K562 (cell line): ENCODE measurements at regions not wholly inside any gene's neighbourhood (a gene's known extent, or its start where the extent isn't known, plus 50 kb on each side); places are given as distances from the start of the nearest gene placed in this dataset.

Experiments
- ATAC-seq: fragments of 200-7000 bp; cut with Tn5 transposase; 3 replicates; pipeline ENCODE4 v1.9.1; 2020; ENCODE audit warnings: moderate library complexity
- BruUV-seq: library from RNA; stranded (reverse); fragments of 400-500 nt; replicated peaks from 2 replicates; lab custom pipeline; 2021; lab: Mats Ljungman, UMichigan
- CTCF ChIA-PET: fragments of 300-600 bp; formaldehyde crosslinking; extraction: SDS; loops from one replicate; lab custom pipeline; 2021; ENCODE audit warnings: low intra/inter-chr PET ratio; lab: Yijun Ruan, JAX
- POLR2A ChIA-PET: fragments of 300-600, 350-650 bp; sonication (Branson Sonifier 250); formaldehyde crosslinking; extraction: SDS; loops from one replicate; lab custom pipeline; 2021; ENCODE audit warnings: antibody characterized with exemption, inconsistent platforms; lab: Yijun Ruan, JAX
- DNase-seq, 4 experiments: peaks; one replicate each; pipeline versions ENCODE4 v3.0.0 to v3.0.0-alpha.2; 2011 to 2018; ENCODE audit warnings: low spot score in 3 of 4, mixed read lengths in 3 of 4; ENCODE audit errors: extremely low read depth in 1 of 4
- FAIRE-seq: peaks from 2 replicates; lab custom pipeline; 2011; peaks lifted over from hg19 to GRCh38; lab: Jason Lieb, UNC
- H2AFZ ChIP-seq: 2 replicates; pipeline ENCODE4 v1.6.0; 2011; ENCODE audit warnings: low read depth, low read length, control low read depth, inconsistent platforms
- H3K27ac ChIP-seq: fragments of 200-600 bp; 3 replicates; pipeline ENCODE4 v1.8.0; 2011; ENCODE audit warnings: low read depth, mild to moderate bottlenecking, control low read depth, inconsistent platforms, low read length, moderate library complexity, mixed read lengths; ENCODE audit errors: extremely low read depth
- H3K27me3 ChIP-seq, 2 experiments: fragments of 300-600 bp in 1 of 2; 2 replicates in 1 of 2; 3 replicates in 1 of 2; pipeline versions ENCODE4 v1.6.0 to v1.8.0; 2011; ENCODE audit warnings: inconsistent platforms in 2 of 2, low read length in 2 of 2, mild to moderate bottlenecking in 1 of 2, mixed read lengths in 1 of 2, moderate library complexity in 1 of 2; ENCODE audit not compliant: control insufficient read depth in 2 of 2, insufficient read depth in 2 of 2
- H3K36me3 ChIP-seq: fragments of 300-600 bp; 3 replicates; pipeline ENCODE4 v1.8.0; 2011; ENCODE audit warnings: mild to moderate bottlenecking, low read length, inconsistent platforms; ENCODE audit not compliant: control insufficient read depth, insufficient read depth
- H3K4me1 ChIP-seq, 2 experiments: fragments of 200-600 bp in 1 of 2; replicated peaks in 1 of 2; 2 replicates in 1 of 2; 3 replicates in 1 of 2; pipeline versions ENCODE4 v1.5.1 to v1.8.0; 2011; ENCODE audit warnings: inconsistent platforms in 2 of 2, low read length in 2 of 2, mild to moderate bottlenecking in 1 of 2, mixed read lengths in 1 of 2, moderate library complexity in 1 of 2; ENCODE audit not compliant: control insufficient read depth in 2 of 2, insufficient read depth in 2 of 2
- H3K4me2 ChIP-seq: 2 replicates; pipeline ENCODE4 v1.6.1; 2011; ENCODE audit warnings: low read length, control low read depth, inconsistent platforms, mixed read lengths; ENCODE audit not compliant: insufficient read depth
- H3K4me3 ChIP-seq: fragments of 200-600 bp; sonication (generic), shearing (Covaris generic); 2 replicates; pipeline ENCODE4 v1.5.1; 2016; ENCODE audit warnings: control low read depth, inconsistent platforms
- H3K79me2 ChIP-seq: fragments of 200-600 bp; 3 replicates; pipeline ENCODE4 v1.8.0; 2011; ENCODE audit warnings: low read length, inconsistent platforms; ENCODE audit not compliant: control insufficient read depth, insufficient read depth
- H3K9ac ChIP-seq, 2 experiments: 2 replicates each; pipeline versions ENCODE4 v1.6.0 to v1.6.1; 2011; ENCODE audit warnings: low read depth in 2 of 2, low read length in 2 of 2, control low read depth in 1 of 2, inconsistent platforms in 1 of 2, mild to moderate bottlenecking in 1 of 2, mixed read lengths in 1 of 2; ENCODE audit not compliant: insufficient read depth in 1 of 2
- H3K9me1 ChIP-seq: one replicate; pipeline ENCODE4 v1.6.0; 2011; ENCODE audit warnings: inconsistent platforms, mild to moderate bottlenecking, low read length, moderate library complexity; ENCODE audit not compliant: control insufficient read depth, insufficient read depth
- H3K9me3 ChIP-seq: replicated peaks from 2 replicates; pipeline ENCODE4 v1.5.1; 2011; ENCODE audit warnings: low read depth, low read length, inconsistent platforms; ENCODE audit not compliant: control insufficient read depth, insufficient read depth
- H4K20me1 ChIP-seq: replicated peaks from 2 replicates; pipeline ENCODE4 v1.6.1; 2011; ENCODE audit warnings: low read length, inconsistent platforms, mixed read lengths; ENCODE audit not compliant: control insufficient read depth, insufficient read depth
- CBX3 ChIP-seq, 2 experiments: IDR thresholded peaks; 1 replicate in 1 of 2; 2 replicates in 1 of 2; pipeline ENCODE4 v1.6.1; 2012; ENCODE audit warnings: inconsistent platforms in 2 of 2, low read length in 2 of 2, borderline replicate concordance in 1 of 2, control low read depth in 1 of 2
- FIP1L1 ChIP-seq: fragments of 200-400 bp; formaldehyde crosslinking; IDR thresholded peaks from 2 replicates; pipeline ENCODE4 v1.6.1; 2018; ENCODE audit warnings: mild to moderate bottlenecking, low read depth, low read length; ENCODE audit not compliant: poor library complexity, severe bottlenecking
- MEIS2 ChIP-seq: fragments of 450-650 bp; IDR thresholded peaks from 2 replicates; pipeline ENCODE4 v1.6.1; 2014; ENCODE audit warnings: mild to moderate bottlenecking; ENCODE audit not compliant: partially characterized antibody
- MTF1 ChIP-seq: fragments of 250-450 bp; sonication (Bioruptor Pico); IDR thresholded peaks from 2 replicates; pipeline ENCODE4 v1.9.0; 2021; ENCODE audit warnings: moderate library complexity, mild to moderate bottlenecking, inconsistent platforms, borderline replicate concordance
- RAD21 ChIP-seq, 2 experiments: fragments of 250-450 bp in 1 of 2; fragments of 450-650 bp in 1 of 2; sonication (Bioruptor Pico) in 1 of 2; formaldehyde crosslinking in 1 of 2; IDR thresholded peaks in 1 of 2; conservative IDR thresholded peaks in 1 of 2; 2 replicates each; pipeline versions ENCODE4 v1.4.0 to v1.8.0; 2020 to 2022; ENCODE audit warnings: mild to moderate bottlenecking in 2 of 2, moderate library complexity in 1 of 2
- RBM34 ChIP-seq: fragments of 200-400 bp; formaldehyde crosslinking; IDR thresholded peaks from 2 replicates; pipeline ENCODE4 v1.6.1; 2018; ENCODE audit warnings: low read length, borderline replicate concordance; ENCODE audit not compliant: insufficient read depth
- SIN3A ChIP-seq, 2 experiments: fragments of 150-350 bp in 1 of 2; IDR thresholded peaks; 2 replicates each; pipeline ENCODE4 v1.6.1; 2011 to 2016; ENCODE audit warnings: borderline replicate concordance in 2 of 2, low read depth in 2 of 2, low read length in 2 of 2, mild to moderate bottlenecking in 2 of 2, moderate library complexity in 2 of 2; ENCODE audit not compliant: control insufficient read depth in 1 of 2
- SP1 ChIP-seq: sonication (generic); formaldehyde crosslinking; IDR thresholded peaks from 2 replicates; pipeline ENCODE4 v1.8.1; 2022; ENCODE audit warnings: mild to moderate bottlenecking, missing genetic modification reagents
- TGIF2 ChIP-seq: sonication (generic); formaldehyde crosslinking; IDR thresholded peaks from 2 replicates; pipeline ENCODE4 v1.8.1; 2022; ENCODE audit warnings: mild to moderate bottlenecking, missing genetic modification reagents, moderate library complexity
- ZFPM2 ChIP-seq: fragments of 250-450 bp; sonication (Bioruptor Pico); IDR thresholded peaks from 2 replicates; pipeline ENCODE4 v1.5.1; 2022; ENCODE audit warnings: mild to moderate bottlenecking
- ZNF12 ChIP-seq: sonication (generic); formaldehyde crosslinking; IDR thresholded peaks from 2 replicates; pipeline ENCODE4 v1.4.0; 2020; ENCODE audit warnings: mild to moderate bottlenecking, missing genetic modification reagents
- ZNF174 ChIP-seq: fragments of 250-450 bp; sonication (Bioruptor Pico); IDR thresholded peaks from 2 replicates; pipeline ENCODE4 v1.4.0; 2020; ENCODE audit warnings: mild to moderate bottlenecking
- WGBS: fragments of 100-300 bp; shearing (Covaris generic); methylation state at CpG from one replicate; pipeline ENCODE4 v1.1.6; 2016; ENCODE audit warnings: low coverage, mixed read lengths; ENCODE audit not compliant: insufficient coverage; ENCODE audit errors: missing lambda C conversion rate; 5-methylcytosine and 5-hydroxymethylcytosine counted together
- in situ Hi-C: fragments of 300-500 bp; cut with MboI; formaldehyde crosslinking; loops from 4 replicates; pipeline ENCODE4 v1.15.0; 2018; ENCODE audit warnings: inconsistent platforms, mixed read lengths
- intact Hi-C: fragments of 100-400 bp; cut with micrococcal nuclease; formaldehyde crosslinking; loops from 2 replicates; pipeline ENCODE4 v1.14.2; 2022

DNA sequence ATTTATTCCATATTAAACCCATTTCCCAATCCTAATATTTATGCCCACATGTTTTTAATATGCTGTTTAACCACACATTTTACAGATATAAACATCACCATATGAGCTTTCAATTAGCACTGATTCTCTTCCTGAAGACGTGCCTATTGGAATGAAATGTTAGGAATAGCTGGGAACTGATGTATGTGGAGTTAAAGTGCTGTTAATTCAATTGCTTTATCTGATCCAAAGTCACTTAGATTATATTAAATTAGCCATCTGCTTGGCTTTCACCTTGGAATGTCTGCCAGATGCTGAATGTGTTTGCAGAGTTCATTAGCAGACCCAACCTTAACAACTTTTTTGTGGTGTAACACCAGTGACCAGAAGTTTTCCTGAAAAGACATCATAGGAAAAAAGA lies 942.9 kb upstream of the KLHL29 start:
- FAIRE-seq (no peak), ATAC-seq (no peak)
- in situ Hi-C loops = no loop called here

DNA sequence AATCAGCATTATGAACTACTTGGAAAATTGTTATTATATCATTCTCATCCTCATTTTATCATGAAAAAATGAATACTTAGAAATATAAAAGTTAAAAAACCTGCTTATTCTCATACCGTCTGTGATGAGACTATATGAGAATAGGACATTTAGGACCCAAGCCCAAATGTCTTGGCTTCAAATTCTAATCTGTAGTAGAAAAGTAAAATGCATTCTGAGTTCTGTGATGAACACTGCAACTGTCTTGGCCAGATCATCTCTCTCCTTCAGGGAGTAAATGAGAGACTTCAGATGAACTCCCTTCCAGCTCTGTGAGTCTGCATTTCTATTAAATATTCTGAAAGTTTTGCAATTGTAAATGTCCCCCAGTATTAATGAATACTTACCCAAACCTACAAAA lies 940.7 kb upstream of the KLHL29 start:
- Histone ChIP-seq H3K79me2 (no peaks in the 10 kb centered on the region), H3K4me2 (no peak overlapping the region), H3K4me1 (no peaks in the 10 kb centered on the region), H3K9me3 (no peaks in the 10 kb centered on the region), H3K9me1 (no peaks in the 10 kb centered on the region), H3K27me3 (no peaks in the 10 kb centered on the region), H3K4me3 (no peak overlapping the region), H3K9ac (no peak overlapping the region), H3K36me3 (no peaks in the 10 kb centered on the region), H3K27ac (no peak overlapping the region), H4K20me1 (no peaks in the 10 kb centered on the region), H2AFZ (no peak overlapping the region)
- in situ Hi-C loops (no loop called here), intact Hi-C loops (no loop called here)
- WGBS = 0% methylated on average over 1 of the region's 1 CpG
- no peak for ATAC-seq
- no peak for FAIRE-seq
- ChIA-PET POLR2A (no interaction called here), CTCF (no interaction called here)
- TF ChIP-seq CBX3 (IDR thresholded peaks at IDR 0.05; ENCODE audit: borderline replicate concordance in 1 of 2, low read length in 2 of 2) (no peak), MEIS2 (no peak), ZNF12 (CRISPR knock-in tag) (no peak), ZFPM2 (CRISPR knock-in tag) (no peak), TGIF2 (CRISPR knock-in tag) (no peak), SP1 (no peak), RBM34 (no peak), RAD21 (CRISPR knock-in tag; conservative IDR thresholded peaks at IDR 0.05 in 1 of 2, IDR thresholded peaks at IDR 0.05 in 1 of 2) (no peak), MTF1 (CRISPR knock-in tag) (no peak), ZNF174 (no peak), FIP1L1 (no peak)
- no TSS peak for BruUV-seq
- no peak for DNase-seq

More for the DNA sequence above, 942.9 kb upstream of the KLHL29 start:
- no peak for DNase-seq
- no peaks in the 10 kb centered on the region for H3K36me3 ChIP-seq
- H3K4me2 ChIP-seq = no peak overlapping the region
- 0% methylated on average over 1 of the region's 1 CpG for WGBS
- TF ChIP-seq SIN3A (IDR thresholded peaks at IDR 0.05; ENCODE audit: borderline replicate concordance in 2 of 2, control insufficient read depth in 1 of 2, low read depth in 2 of 2, low read length in 2 of 2) = no peak
- CTCF ChIA-PET = no interaction called here
- no peaks in the 10 kb centered on the region for H3K27me3 ChIP-seq
- H3K4me1 ChIP-seq = no peaks in the 10 kb centered on the region
- no peaks in the 10 kb centered on the region for H3K79me2 ChIP-seq
- H3K9me3 ChIP-seq = no peaks in the 10 kb centered on the region
- no peak overlapping the region for H3K9ac ChIP-seq
- H2AFZ ChIP-seq = no peak overlapping the region
- no peak overlapping the region for H3K27ac ChIP-seq
- POLR2A ChIA-PET = no interaction called here
- intact Hi-C loops = no loop called here
- H3K9me1 ChIP-seq = no peaks in the 10 kb centered on the region
- no peak overlapping the region for H3K4me3 ChIP-seq
- H4K20me1 ChIP-seq = no peaks in the 10 kb centered on the region
- no TSS peak for BruUV-seq
